ENCODE measurements at regions not wholly inside any gene's neighbourhood (a gene's known extent, or its start where the extent isn't known, plus 50 kb on each side); places are given as distances from the start of the nearest gene placed in this dataset.

GRCh38 chr10:3679950-3680629 is 104.9 kb downstream of the KLF6 start:
- TF ChIP-seq CTCF (IDR thresholded peaks at IDR 0.05) = no peak
- TF ChIP-seq EP300 (IDR thresholded peaks at IDR 0.05) = no peak
- TF ChIP-seq POLR2A (IDR thresholded peaks at IDR 0.05) = no peak
- TF ChIP-seq POLR2AphosphoS5 (IDR thresholded peaks at IDR 0.05) = no peak

Data from suprapubic skin (tissue), 4 donors.